ENCODE measurements at regions not wholly inside any gene's neighbourhood (a gene's known extent, or its start where the extent isn't known, plus 50 kb on each side); places are given as distances from the start of the nearest gene placed in this dataset.

- no peak for TF ChIP-seq POLR2A (IDR thresholded peaks at IDR 0.05)
- TF ChIP-seq, protein P1, sequence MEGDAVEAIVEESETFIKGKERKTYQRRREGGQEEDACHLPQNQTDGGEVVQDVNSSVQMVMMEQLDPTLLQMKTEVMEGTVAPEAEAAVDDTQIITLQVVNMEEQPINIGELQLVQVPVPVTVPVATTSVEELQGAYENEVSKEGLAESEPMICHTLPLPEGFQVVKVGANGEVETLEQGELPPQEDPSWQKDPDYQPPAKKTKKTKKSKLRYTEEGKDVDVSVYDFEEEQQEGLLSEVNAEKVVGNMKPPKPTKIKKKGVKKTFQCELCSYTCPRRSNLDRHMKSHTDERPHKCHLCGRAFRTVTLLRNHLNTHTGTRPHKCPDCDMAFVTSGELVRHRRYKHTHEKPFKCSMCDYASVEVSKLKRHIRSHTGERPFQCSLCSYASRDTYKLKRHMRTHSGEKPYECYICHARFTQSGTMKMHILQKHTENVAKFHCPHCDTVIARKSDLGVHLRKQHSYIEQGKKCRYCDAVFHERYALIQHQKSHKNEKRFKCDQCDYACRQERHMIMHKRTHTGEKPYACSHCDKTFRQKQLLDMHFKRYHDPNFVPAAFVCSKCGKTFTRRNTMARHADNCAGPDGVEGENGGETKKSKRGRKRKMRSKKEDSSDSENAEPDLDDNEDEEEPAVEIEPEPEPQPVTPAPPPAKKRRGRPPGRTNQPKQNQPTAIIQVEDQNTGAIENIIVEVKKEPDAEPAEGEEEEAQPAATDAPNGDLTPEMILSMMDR (IDR thresholded peaks at IDR 0.05): no peak
These were observed 248.8 kb upstream of the ADGRL2 start for GRCh38 chr1:81551946-81552345.

All from right lobe of liver (tissue), 4 donors.